ENCODE measurements at regions not wholly inside any gene's neighbourhood (a gene's known extent, or its start where the extent isn't known, plus 50 kb on each side); places are given as distances from the start of the nearest gene placed in this dataset.

DNA sequence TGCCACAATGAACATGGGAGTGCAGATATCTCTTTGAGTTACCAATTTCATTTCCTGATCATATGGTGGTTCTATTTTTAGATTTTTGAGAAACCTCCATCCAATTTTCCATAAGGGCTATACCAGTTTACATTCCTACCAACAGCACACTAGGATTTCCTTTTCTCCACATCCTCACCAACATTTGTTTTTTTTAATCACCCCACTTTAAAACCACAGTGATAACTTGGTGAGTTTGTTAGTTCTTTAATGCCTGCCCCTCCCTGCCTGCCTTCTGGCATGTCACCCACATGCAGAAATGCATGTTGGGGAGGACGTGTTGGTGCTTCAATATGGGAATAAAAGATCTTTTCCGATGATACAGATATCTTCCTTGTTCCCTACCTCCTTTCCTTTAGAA lies 167.9 kb downstream of the CAND1 start:
- no peak for DNase-seq (ENCODE audit: low spot score)
- TF ChIP-seq, protein P1, sequence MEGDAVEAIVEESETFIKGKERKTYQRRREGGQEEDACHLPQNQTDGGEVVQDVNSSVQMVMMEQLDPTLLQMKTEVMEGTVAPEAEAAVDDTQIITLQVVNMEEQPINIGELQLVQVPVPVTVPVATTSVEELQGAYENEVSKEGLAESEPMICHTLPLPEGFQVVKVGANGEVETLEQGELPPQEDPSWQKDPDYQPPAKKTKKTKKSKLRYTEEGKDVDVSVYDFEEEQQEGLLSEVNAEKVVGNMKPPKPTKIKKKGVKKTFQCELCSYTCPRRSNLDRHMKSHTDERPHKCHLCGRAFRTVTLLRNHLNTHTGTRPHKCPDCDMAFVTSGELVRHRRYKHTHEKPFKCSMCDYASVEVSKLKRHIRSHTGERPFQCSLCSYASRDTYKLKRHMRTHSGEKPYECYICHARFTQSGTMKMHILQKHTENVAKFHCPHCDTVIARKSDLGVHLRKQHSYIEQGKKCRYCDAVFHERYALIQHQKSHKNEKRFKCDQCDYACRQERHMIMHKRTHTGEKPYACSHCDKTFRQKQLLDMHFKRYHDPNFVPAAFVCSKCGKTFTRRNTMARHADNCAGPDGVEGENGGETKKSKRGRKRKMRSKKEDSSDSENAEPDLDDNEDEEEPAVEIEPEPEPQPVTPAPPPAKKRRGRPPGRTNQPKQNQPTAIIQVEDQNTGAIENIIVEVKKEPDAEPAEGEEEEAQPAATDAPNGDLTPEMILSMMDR (conservative IDR thresholded peaks at IDR 0.05; ENCODE audit: low read depth), result no peak
- CTCF ChIA-PET, result no interaction called here
- POLR2A ChIA-PET (ENCODE audit: low non-redundant PET), result no interaction called here
- no peak overlapping the region for H3K27ac ChIP-seq

DNA sequence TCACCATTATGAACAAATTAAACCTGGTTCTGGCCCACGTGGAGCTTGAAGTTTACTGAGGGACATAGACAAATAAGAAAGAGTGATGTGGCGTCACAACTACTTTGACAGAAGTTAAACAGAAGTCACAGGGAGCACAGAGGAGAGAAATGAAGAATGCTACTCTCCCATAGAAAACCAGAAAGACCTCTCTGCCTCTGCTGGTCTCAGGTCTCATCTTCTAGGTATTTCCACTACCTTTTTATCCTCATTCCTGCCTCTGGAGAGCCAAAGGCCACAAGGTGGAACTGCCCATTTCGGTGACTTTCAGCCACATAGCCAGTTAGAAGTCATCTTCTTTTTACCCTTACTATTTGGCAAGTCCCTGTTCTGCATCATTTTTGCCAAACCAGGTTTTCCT lies 170.5 kb downstream of the CAND1 start:
- TF ChIP-seq, protein P1 (conservative IDR thresholded peaks at IDR 0.05; ENCODE audit: low read depth), result no peak
- ChIA-PET CTCF (interaction anchor here (0.7 kb wide), 1 partner anchor 203 kb away, joined by 4 read pairs; no protein-coding TSS in a partner anchor), POLR2A (ENCODE audit: low non-redundant PET) (no interaction called here)
- DNase-seq (ENCODE audit: low spot score), result no peak
- no peak overlapping the region for H3K27ac ChIP-seq

GRCh38 chr12:67441736-67442346 lies 172.7 kb downstream of the CAND1 start:
- CTCF ChIA-PET, result interaction anchor here (0.5 to 1.0 kb wide), 6 partner anchors 60 to 962 kb away, joined by 3 to 6 read pairs (median 4); no protein-coding TSS in a partner anchor
- TF ChIP-seq, protein P1 (conservative IDR thresholded peaks at IDR 0.05; ENCODE audit: low read depth), result peak; percentile 69
- H3K27ac ChIP-seq, result no peak overlapping the region
- peak; percentile 58 for DNase-seq (ENCODE audit: low spot score)
- POLR2A ChIA-PET (ENCODE audit: low non-redundant PET), result no interaction called here

DNA sequence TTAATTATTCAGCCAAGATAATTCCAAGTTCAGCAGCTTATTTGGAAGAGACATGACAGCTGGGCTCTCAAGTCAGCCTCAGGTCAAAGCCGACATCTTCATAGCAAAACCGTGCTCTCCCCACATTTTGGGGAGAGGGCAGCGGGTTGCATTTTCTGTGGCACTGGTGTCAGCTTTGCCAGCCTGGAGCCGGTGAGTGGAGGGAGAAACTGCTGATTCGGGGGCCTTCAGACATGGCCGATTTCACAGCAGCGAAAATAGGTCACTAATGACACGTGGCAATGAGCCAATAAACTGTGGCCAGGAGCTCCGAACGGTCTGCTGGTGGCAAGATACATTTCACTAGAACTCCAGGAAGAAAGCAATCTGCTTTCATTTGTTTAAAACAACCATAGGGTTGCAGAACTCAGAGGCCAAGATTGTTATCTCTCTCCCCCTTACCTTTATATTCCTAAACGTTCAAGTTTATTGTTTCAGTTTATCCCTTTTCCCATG lies 173.2 kb downstream of the CAND1 start:
- no peak for DNase-seq (ENCODE audit: low spot score)
- ChIA-PET CTCF (interaction anchor here (0.6 to 0.7 kb wide), 3 partner anchors 61 to 961 kb away, joined by 3 to 6 read pairs (median 4); no protein-coding TSS in a partner anchor), POLR2A (ENCODE audit: low non-redundant PET) (no interaction called here)
- H3K27ac ChIP-seq, result no peak overlapping the region
- TF ChIP-seq, protein P1 (conservative IDR thresholded peaks at IDR 0.05; ENCODE audit: low read depth), result no peak

DNA sequence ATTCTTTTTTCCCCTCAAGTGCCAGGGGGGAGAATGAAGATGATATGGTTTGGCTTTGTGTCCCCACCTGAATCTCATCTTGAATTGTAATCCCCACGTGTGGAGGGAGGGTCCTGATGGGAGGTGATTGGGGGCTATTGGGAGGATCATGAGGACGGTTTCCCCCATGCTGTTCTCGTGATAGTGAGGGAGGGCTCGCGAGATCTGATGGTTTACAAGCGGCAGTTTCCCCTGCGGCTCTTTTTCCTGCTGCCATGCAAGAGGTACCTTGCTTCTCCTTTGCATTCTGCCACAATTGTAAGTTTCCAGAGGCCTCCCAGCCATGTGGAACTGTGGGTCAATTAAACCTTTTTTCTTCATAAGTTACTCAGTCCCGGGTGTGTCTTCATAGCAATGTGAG lies 173.7 kb downstream of the CAND1 start:
- no peak for DNase-seq (ENCODE audit: low spot score)
- CTCF ChIA-PET, result no interaction called here
- TF ChIP-seq, protein P1 (conservative IDR thresholded peaks at IDR 0.05; ENCODE audit: low read depth), result no peak
- POLR2A ChIA-PET (ENCODE audit: low non-redundant PET), result no interaction called here
- no peak overlapping the region for H3K27ac ChIP-seq

DNA sequence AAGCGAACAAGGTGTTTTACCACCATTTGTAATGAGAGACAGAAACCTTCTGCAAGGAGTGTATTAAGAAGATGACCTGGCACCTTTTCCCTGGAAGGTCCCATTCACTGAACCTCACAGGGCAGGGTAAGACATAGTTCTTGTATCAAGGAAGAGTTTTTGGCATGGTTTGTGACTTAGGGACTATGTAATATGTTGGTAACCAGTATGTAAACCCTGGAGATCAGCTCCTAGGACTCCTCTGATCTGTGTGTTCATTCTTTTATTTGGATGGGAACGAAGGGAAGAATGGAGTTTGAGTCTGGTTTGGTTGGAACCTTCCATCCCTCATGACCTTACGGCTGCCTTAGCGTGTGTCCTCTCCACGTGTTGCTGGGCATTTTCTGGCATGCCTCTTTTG lies 175.4 kb downstream of the CAND1 start:
- ChIA-PET POLR2A (ENCODE audit: low non-redundant PET) (no interaction called here), CTCF (interaction anchor here (0.6 to 0.7 kb wide), 2 partner anchors 17 to 35 kb away, joined by 3 to 4 read pairs; no protein-coding TSS in a partner anchor)
- TF ChIP-seq, protein P1 (conservative IDR thresholded peaks at IDR 0.05; ENCODE audit: low read depth), result no peak
- H3K27ac ChIP-seq, result no peak overlapping the region
- no peak for DNase-seq (ENCODE audit: low spot score)

Data from RWPE1 (cell line).